Loucy (cell line): ENCODE measurements at regions not wholly inside any gene's neighbourhood (a gene's known extent, or its start where the extent isn't known, plus 50 kb on each side); places are given as distances from the start of the nearest gene placed in this dataset.

Source experiments
- H2AFZ ChIP-seq: fragments of 200-600 bp; sonication (generic); 2 replicates; pipeline ENCODE4 v1.6.0; 2016; ENCODE audit warnings: antibody characterized with exemption, mild to moderate bottlenecking, low read length, moderate library complexity
- H3F3A ChIP-seq: fragments of 200-600 bp; 2 replicates; pipeline ENCODE4 v1.6.0; 2016; ENCODE audit warnings: antibody characterized with exemption, low read depth, mild to moderate bottlenecking
- H3K27me3 ChIP-seq: fragments of 200-600 bp; sonication (generic); 2 replicates; pipeline ENCODE4 v1.6.1; 2014; ENCODE audit warnings: low read length, mild to moderate bottlenecking; ENCODE audit not compliant: insufficient read depth, poor library complexity, severe bottlenecking
- H3K36me3 ChIP-seq: fragments of 200-600 bp; sonication (generic); 2 replicates; pipeline ENCODE4 v1.6.1; 2016; ENCODE audit warnings: low read length; ENCODE audit not compliant: insufficient read depth
- H3K4me1 ChIP-seq: fragments of 200-600 bp; sonication (generic); 2 replicates; pipeline ENCODE4 v1.5.1; 2014; ENCODE audit warnings: low read length, mild to moderate bottlenecking; ENCODE audit not compliant: insufficient read depth, poor library complexity, severe bottlenecking
- H3K4me2 ChIP-seq: fragments of 200-600 bp; sonication (generic); 2 replicates; pipeline ENCODE4 v1.6.0; 2014; ENCODE audit warnings: antibody characterized with exemption, low read length, low read depth, mild to moderate bottlenecking; ENCODE audit not compliant: poor library complexity, severe bottlenecking
- H3K4me3 ChIP-seq: fragments of 200-600 bp; sonication (generic); 2 replicates; pipeline ENCODE4 v1.5.1; 2014; ENCODE audit warnings: low read length, mild to moderate bottlenecking, mixed read lengths; ENCODE audit not compliant: poor library complexity, severe bottlenecking
- H3K79me2 ChIP-seq: fragments of 200-600 bp; sonication (generic); 2 replicates; pipeline ENCODE4 v1.6.1; 2014; ENCODE audit warnings: low read length; ENCODE audit not compliant: insufficient read depth
- H3K9ac ChIP-seq: fragments of 200-600 bp; sonication (generic); 2 replicates; pipeline ENCODE4 v1.6.0; 2014; ENCODE audit warnings: mild to moderate bottlenecking, low read depth, low read length, moderate library complexity; ENCODE audit not compliant: poor library complexity, severe bottlenecking
- H3K9me2 ChIP-seq: fragments of 200-600 bp; sonication (generic); replicated peaks from 2 replicates; pipeline ENCODE4 v1.6.1; 2016; ENCODE audit warnings: low read depth, low read length, mixed read lengths
- H3K9me3 ChIP-seq: fragments of 200-600 bp; sonication (generic); 2 replicates; pipeline ENCODE4 v1.6.1; 2014; ENCODE audit warnings: mild to moderate bottlenecking, antibody characterized with exemption, low read length, low read depth; ENCODE audit not compliant: insufficient read depth
- H4K20me1 ChIP-seq: fragments of 200-600 bp; sonication (generic); 2 replicates; pipeline ENCODE4 v1.6.0; 2014; ENCODE audit warnings: antibody characterized with exemption, low read length, mild to moderate bottlenecking; ENCODE audit not compliant: insufficient read depth, poor library complexity, severe bottlenecking
- EZH2phosphoT487 ChIP-seq: fragments of 200-600 bp; IDR thresholded peaks from 2 replicates; pipeline ENCODE4 v1.6.1; 2018; ENCODE audit warnings: antibody characterized with exemption, mild to moderate bottlenecking, moderate library complexity, borderline replicate concordance
- TF ChIP-seq, protein P1 (sequence below): fragments of 200-600 bp; sonication (generic); conservative IDR thresholded peaks from 2 replicates; pipeline ENCODE4 v1.5.1; 2014; ENCODE audit warnings: mild to moderate bottlenecking, antibody characterized with exemption, low read length

DNA sequence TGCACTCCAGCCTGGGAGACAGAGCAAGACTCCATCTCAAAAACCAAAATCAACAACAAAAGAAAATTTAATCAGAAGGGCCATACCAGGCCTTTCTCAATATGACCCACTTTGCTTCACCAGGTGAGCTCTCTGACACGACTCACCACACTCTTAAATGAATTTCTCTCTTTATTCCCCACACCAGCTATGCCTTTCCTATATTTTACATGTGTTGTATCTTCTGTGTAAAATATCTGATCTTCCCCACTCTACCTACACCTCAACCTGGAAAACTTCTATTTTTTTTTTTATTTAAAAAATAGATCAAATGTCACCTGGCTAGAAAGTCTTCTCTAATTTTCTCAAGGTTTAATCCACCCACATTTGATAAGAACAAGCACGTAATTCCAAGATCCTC lies 77.6 kb upstream of the SLC39A8 start:
- no peaks in the 10 kb centered on the region for H3K9me2 ChIP-seq
- no peaks in the 10 kb centered on the region for H4K20me1 ChIP-seq
- TF ChIP-seq, protein P1, sequence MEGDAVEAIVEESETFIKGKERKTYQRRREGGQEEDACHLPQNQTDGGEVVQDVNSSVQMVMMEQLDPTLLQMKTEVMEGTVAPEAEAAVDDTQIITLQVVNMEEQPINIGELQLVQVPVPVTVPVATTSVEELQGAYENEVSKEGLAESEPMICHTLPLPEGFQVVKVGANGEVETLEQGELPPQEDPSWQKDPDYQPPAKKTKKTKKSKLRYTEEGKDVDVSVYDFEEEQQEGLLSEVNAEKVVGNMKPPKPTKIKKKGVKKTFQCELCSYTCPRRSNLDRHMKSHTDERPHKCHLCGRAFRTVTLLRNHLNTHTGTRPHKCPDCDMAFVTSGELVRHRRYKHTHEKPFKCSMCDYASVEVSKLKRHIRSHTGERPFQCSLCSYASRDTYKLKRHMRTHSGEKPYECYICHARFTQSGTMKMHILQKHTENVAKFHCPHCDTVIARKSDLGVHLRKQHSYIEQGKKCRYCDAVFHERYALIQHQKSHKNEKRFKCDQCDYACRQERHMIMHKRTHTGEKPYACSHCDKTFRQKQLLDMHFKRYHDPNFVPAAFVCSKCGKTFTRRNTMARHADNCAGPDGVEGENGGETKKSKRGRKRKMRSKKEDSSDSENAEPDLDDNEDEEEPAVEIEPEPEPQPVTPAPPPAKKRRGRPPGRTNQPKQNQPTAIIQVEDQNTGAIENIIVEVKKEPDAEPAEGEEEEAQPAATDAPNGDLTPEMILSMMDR = no peak
- TF ChIP-seq EZH2phosphoT487 = no peak
- H3K27me3 ChIP-seq = no peaks in the 10 kb centered on the region
- no peak overlapping the region for H3K9ac ChIP-seq
- no peak overlapping the region for H3K4me3 ChIP-seq
- H2AFZ ChIP-seq = no peak overlapping the region
- no peaks in the 10 kb centered on the region for H3K9me3 ChIP-seq
- H3F3A ChIP-seq = no peaks in the 10 kb centered on the region
- no peaks in the 10 kb centered on the region for H3K79me2 ChIP-seq
- H3K4me1 ChIP-seq = peaks cover 4% of the 10 kb centered on the region
- H3K4me2 ChIP-seq = no peak overlapping the region
- no peaks in the 10 kb centered on the region for H3K36me3 ChIP-seq

DNA sequence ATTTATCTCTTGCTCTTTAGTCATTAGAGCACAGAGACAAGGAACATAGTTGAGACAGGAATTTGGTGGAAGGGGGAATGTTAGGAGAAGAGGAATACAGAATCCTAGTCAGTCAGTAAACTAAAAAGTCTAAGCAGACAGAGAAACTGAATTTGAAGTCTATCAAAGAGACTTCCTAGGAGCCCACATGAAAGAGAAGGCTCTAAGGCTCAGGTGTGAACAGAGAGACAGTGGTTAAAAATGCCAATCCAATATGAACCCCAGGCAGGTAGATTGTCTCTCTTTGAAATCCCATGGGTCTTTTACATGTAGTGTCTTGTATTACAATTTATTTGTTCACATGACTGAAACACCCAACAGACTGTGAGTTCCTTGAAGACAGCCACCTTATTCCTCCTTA lies 77.8 kb upstream of the NFKB1 start:
- Histone ChIP-seq H4K20me1 (no peaks in the 10 kb centered on the region), H3F3A (no peaks in the 10 kb centered on the region), H3K36me3 (no peaks in the 10 kb centered on the region), H3K4me2 (no peak overlapping the region), H3K9me2 (no peaks in the 10 kb centered on the region), H3K4me3 (no peak overlapping the region), H3K4me1 (peaks cover 4% of the 10 kb centered on the region), H3K79me2 (no peaks in the 10 kb centered on the region), H3K9ac (no peak overlapping the region), H3K27me3 (no peaks in the 10 kb centered on the region), H3K9me3 (no peaks in the 10 kb centered on the region), H2AFZ (no peak overlapping the region)
- no peak for TF ChIP-seq EZH2phosphoT487
- TF ChIP-seq, protein P1 = no peak

DNA sequence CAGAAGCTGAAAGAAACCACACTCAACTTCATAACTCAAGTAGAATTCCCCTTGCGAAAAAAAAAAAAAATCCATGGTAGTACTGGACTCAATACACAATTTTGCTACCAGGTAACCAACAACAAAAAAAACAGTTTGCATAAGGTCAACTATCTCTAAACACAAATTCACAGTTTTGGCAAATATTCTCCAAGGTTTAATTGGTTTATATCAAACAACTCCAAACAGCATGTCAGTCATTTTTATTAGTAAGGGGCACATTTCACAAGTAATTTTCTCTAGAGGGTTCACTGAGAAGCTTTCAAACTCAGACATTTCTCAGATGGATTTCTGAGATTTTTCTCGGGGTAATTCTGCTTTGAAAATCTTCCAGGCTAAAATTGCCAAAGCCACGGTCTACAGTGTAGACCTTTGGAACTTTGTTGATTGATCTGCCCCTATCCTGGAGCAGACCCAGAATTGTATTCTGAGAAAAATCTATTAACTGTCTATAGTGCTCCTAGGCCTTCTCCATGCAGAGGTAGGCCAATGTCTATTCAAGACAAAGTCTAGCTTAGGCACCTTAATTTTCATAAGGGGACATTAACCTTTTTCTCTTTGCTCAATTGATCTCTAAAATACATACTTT lies 73.7 kb upstream of the NFKB1 start:
- TF ChIP-seq EZH2phosphoT487 = no peak
- TF ChIP-seq, protein P1 = no peak
- H3K9ac ChIP-seq = no peak overlapping the region
- no peak overlapping the region for H2AFZ ChIP-seq
- no peaks in the 10 kb centered on the region for H3K27me3 ChIP-seq
- no peaks in the 10 kb centered on the region for H4K20me1 ChIP-seq
- H3K4me3 ChIP-seq = no peak overlapping the region
- no peaks in the 10 kb centered on the region for H3F3A ChIP-seq
- H3K9me3 ChIP-seq = no peaks in the 10 kb centered on the region
- H3K4me2 ChIP-seq = no peak overlapping the region
- H3K4me1 ChIP-seq = peaks cover 26% of the 10 kb centered on the region
- H3K36me3 ChIP-seq = no peaks in the 10 kb centered on the region
- H3K79me2 ChIP-seq = peaks cover 6% of the 10 kb centered on the region; the same call in 1 of the 2 replicates
- no peaks in the 10 kb centered on the region for H3K9me2 ChIP-seq
